SK-N-MC (cell line): ENCODE measurements at regions not wholly inside any gene's neighbourhood (a gene's known extent, or its start where the extent isn't known, plus 50 kb on each side); places are given as distances from the start of the nearest gene placed in this dataset.

Experiments used
- DNase-seq: peaks from one replicate; pipeline ENCODE4 v3.0.0-alpha.2; 2011; ENCODE audit warnings: low read depth, low spot score
- H3K27ac ChIP-seq: fragments of 200-600 bp; sonication (generic); 2 replicates; pipeline ENCODE4 v1.5.1; 2016; ENCODE audit warnings: mixed run types
- H3K36me3 ChIP-seq: fragments of 200-600 bp; sonication (generic); 2 replicates; pipeline ENCODE4 v1.6.1; 2017; ENCODE audit warnings: antibody characterized with exemption, low read length, mixed read lengths; ENCODE audit not compliant: insufficient read depth
- H3K4me3 ChIP-seq: fragments of 200-600 bp; sonication (generic); 2 replicates; pipeline ENCODE4 v1.5.1; 2016
- H3K9ac ChIP-seq: fragments of 200-600 bp; sonication (generic); 2 replicates; pipeline ENCODE4 v1.8.0; 2017; ENCODE audit warnings: mixed run types, mixed read lengths; ENCODE audit not compliant: insufficient read length
- H3K9me3 ChIP-seq: fragments of 200-600 bp; sonication (generic); 2 replicates; pipeline ENCODE4 v1.6.1; 2017; ENCODE audit warnings: low read depth, mild to moderate bottlenecking, antibody characterized with exemption, low read length, moderate library complexity, mixed read lengths
- EZH2 ChIP-seq: fragments of 200-600 bp; sonication (generic); IDR thresholded peaks from one replicate; pipeline ENCODE4 v1.6.1; 2017; ENCODE audit warnings: antibody characterized with exemption
- FOXP2 ChIP-seq: optimal IDR thresholded peaks from 2 replicates; pipeline ENCODE3; 2011; ENCODE audit warnings: mild to moderate bottlenecking, moderate library complexity; ENCODE audit not compliant: insufficient read depth; ENCODE audit errors: extremely low read length, control extremely low read depth
- POLR2AphosphoS5 ChIP-seq: IDR thresholded peaks from 2 replicates; pipeline ENCODE4 v1.6.1; 2012; ENCODE audit warnings: mild to moderate bottlenecking, low read depth, low read length, borderline replicate concordance

DNA sequence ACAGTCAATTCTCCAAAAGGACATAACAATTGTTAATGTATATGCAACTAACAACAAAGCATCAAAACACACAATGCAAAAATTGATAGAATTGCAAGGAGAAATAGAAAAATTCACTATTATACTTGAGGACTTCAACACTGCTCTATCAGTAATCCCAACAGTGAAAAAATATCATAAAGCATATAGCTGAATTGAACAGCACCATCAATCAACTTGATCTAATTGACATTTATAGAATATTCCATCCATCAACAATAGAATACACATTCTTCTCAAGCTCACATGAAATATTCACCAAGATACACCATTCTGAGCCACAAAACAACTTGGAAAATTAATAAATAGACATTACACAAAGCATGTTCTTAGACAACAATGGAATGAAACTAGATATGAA, 60.1 kb upstream of the ASXL3 start:
- H3K27ac ChIP-seq, result no peak overlapping the region
- H3K9ac ChIP-seq, result no peak overlapping the region
- DNase-seq, result no peak
- no peaks in the 10 kb centered on the region; the same call in 1 of the 2 replicates for H3K9me3 ChIP-seq
- TF ChIP-seq FOXP2 (no peak), POLR2AphosphoS5 (no peak), EZH2 (no peak)
- no peaks in the 10 kb centered on the region for H3K36me3 ChIP-seq
- no peak overlapping the region for H3K4me3 ChIP-seq

DNA sequence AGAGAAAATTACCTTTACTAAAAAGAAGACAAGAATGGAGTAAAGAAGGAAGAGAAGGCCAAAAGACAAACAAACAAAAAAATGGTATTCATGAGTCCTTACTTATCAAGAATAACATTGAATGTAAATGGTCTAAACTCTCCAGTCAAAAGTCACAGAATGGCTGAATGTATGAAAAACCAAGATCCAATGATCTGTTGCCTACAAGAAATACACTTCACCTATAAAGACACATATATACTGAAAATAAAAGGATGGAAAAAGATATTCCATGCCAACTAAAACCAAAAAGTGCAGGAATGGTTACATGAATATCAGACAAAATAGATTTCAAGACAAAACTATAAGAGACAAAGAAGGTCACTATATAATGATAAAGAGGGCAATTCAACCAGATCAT, 65.0 kb upstream of the ASXL3 start:
- Histone ChIP-seq H3K9me3 (no peaks in the 10 kb centered on the region; the same call in 1 of the 2 replicates), H3K4me3 (no peak overlapping the region)

DNA sequence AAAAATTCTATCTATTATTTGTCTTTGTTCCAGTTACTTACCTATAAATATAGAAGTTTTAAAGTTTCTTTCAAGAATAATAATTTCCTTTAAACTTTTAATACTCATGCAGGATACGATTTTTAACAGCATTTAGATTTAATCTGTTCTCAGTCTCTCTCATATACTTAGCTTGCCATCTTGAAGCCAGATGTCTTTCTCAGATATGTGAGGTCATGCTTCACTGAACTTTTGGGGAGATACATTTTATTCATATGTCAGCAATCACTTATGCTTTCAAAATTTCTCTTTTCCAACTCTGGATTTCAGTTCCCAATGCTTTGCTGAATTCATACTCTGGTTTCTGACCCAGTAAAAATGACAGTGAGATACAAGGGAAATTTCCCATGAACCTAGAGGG, 66.5 kb upstream of the CCDC178 start:
- H3K4me3 ChIP-seq, result no peak overlapping the region
- DNase-seq, result no peak
- H3K27ac ChIP-seq, result no peak overlapping the region
- no peaks in the 10 kb centered on the region for H3K36me3 ChIP-seq
- TF ChIP-seq POLR2AphosphoS5, result no peak
- TF ChIP-seq EZH2, result no peak
- TF ChIP-seq FOXP2, result no peak
- no peak overlapping the region for H3K9ac ChIP-seq
- H3K9me3 ChIP-seq, result no peaks in the 10 kb centered on the region

More for the DNA sequence above, 65.0 kb upstream of the ASXL3 start:
- no peak for DNase-seq
- H3K36me3 ChIP-seq, result no peaks in the 10 kb centered on the region
- H3K9ac ChIP-seq, result no peak overlapping the region
- no peak for TF ChIP-seq EZH2
- no peak for TF ChIP-seq POLR2AphosphoS5
- no peak for TF ChIP-seq FOXP2
- no peak overlapping the region for H3K27ac ChIP-seq

DNA sequence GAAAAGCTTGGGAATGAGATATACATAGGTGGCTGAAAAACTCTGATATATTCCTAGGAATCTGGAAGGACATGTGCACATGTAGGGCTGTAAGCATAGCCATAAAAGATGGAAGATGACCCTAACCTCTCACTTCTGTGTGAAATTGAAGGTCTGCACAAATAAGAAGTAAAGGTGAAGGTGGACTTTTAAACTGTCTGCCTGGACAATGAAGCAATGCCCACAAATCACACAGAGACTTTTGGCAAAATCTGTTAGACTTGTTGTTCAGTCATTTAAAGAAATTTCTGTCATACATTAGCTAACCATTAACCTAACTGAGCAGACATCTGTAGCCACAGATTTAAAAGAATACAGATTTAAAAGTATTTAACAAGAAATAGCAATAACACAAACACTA, 65.3 kb upstream of the CCDC178 start:
- TF ChIP-seq FOXP2, result no peak
- TF ChIP-seq POLR2AphosphoS5, result no peak
- TF ChIP-seq EZH2, result no peak
- no peak overlapping the region for H3K27ac ChIP-seq
- no peaks in the 10 kb centered on the region for H3K36me3 ChIP-seq
- no peak overlapping the region for H3K4me3 ChIP-seq
- no peak for DNase-seq
- no peak overlapping the region for H3K9ac ChIP-seq
- H3K9me3 ChIP-seq, result no peaks in the 10 kb centered on the region

GRCh38 chr18:33505297-33505696, 64.8 kb upstream of the CCDC178 start:
- Histone ChIP-seq H3K27ac (no peak overlapping the region), H3K9me3 (no peaks in the 10 kb centered on the region), H3K9ac (no peak overlapping the region), H3K36me3 (no peaks in the 10 kb centered on the region), H3K4me3 (no peak overlapping the region)
- TF ChIP-seq FOXP2, result no peak
- no peak for TF ChIP-seq POLR2AphosphoS5
- TF ChIP-seq EZH2, result no peak
- no peak for DNase-seq

- TF ChIP-seq FOXP2 (no peak), EZH2 (no peak), POLR2AphosphoS5 (no peak)
- no peak overlapping the region for H3K9ac ChIP-seq
- no peaks in the 10 kb centered on the region for H3K9me3 ChIP-seq
- DNase-seq, result no peak
- H3K27ac ChIP-seq, result peak overlapping the region; percentile 87
- peak overlapping the region; percentile 41 for H3K4me3 ChIP-seq
- no peaks in the 10 kb centered on the region for H3K36me3 ChIP-seq
Observed at GRCh38 chr18:33495278-33495677, 54.8 kb upstream of the CCDC178 start.
